Adipocyte (in vitro differentiated cells): ENCODE measurements at regions not wholly inside any gene's neighbourhood (a gene's known extent, or its start where the extent isn't known, plus 50 kb on each side); places are given as distances from the start of the nearest gene placed in this dataset.

Experiments
- DNase-seq: peaks from one replicate; pipeline ENCODE4 v3.0.0-alpha.2; 2015; ENCODE audit warnings: low read depth
- H3K27me3 ChIP-seq: replicated peaks from 2 replicates; pipeline ENCODE4 v1.7.0; 2013; ENCODE audit warnings: mild to moderate bottlenecking, low read length, moderate library complexity; ENCODE audit not compliant: control insufficient read depth, insufficient read depth
- H3K36me3 ChIP-seq: 2 replicates; pipeline ENCODE4 v1.7.0; 2013; ENCODE audit warnings: low read length, mild to moderate bottlenecking, moderate library complexity; ENCODE audit not compliant: control insufficient read depth, insufficient read depth, severe bottlenecking
- H3K4me1 ChIP-seq: 2 replicates; pipeline ENCODE4 v1.7.0; 2013; ENCODE audit warnings: mild to moderate bottlenecking, low read length, moderate library complexity; ENCODE audit not compliant: control insufficient read depth, insufficient read depth
- H3K4me3 ChIP-seq: 2 replicates; pipeline ENCODE4 v1.7.0; 2013; ENCODE audit warnings: mild to moderate bottlenecking, low read length, moderate library complexity
- H3K9ac ChIP-seq: 2 replicates; pipeline ENCODE4 v1.7.0; 2013; ENCODE audit warnings: mild to moderate bottlenecking, low read length, moderate library complexity
- H3K9me3 ChIP-seq: 2 replicates; pipeline ENCODE4 v1.7.0; 2013; ENCODE audit warnings: mild to moderate bottlenecking, low read length, moderate library complexity; ENCODE audit not compliant: control insufficient read depth

DNA sequence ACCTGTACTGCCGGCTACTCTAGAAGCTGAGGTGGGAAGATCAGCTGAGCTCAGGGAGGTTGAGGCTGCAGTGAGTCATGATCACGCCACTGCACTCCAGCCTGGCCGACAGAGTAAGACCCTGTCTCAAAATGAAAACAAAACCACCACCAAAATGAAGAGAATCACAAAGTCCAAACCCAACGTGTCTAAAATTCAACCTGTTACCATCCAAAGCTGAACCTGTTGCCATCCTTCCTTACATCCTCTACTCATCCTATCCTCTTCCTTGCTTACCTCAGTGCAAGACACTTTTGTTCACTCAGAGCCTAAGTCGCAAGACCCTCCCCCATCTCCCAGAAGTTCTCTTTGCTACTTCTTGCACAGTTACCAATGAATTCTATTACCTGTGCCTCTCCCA is 299.7 kb downstream of the ATP23 start:
- no peaks in the 10 kb centered on the region for H3K27me3 ChIP-seq
- no peak overlapping the region for H3K4me3 ChIP-seq
- no peak for DNase-seq
- H3K36me3 ChIP-seq, result no peaks in the 10 kb centered on the region
- H3K9ac ChIP-seq, result no peak overlapping the region
- no peaks in the 10 kb centered on the region for H3K4me1 ChIP-seq
- no peaks in the 10 kb centered on the region for H3K9me3 ChIP-seq

DNA sequence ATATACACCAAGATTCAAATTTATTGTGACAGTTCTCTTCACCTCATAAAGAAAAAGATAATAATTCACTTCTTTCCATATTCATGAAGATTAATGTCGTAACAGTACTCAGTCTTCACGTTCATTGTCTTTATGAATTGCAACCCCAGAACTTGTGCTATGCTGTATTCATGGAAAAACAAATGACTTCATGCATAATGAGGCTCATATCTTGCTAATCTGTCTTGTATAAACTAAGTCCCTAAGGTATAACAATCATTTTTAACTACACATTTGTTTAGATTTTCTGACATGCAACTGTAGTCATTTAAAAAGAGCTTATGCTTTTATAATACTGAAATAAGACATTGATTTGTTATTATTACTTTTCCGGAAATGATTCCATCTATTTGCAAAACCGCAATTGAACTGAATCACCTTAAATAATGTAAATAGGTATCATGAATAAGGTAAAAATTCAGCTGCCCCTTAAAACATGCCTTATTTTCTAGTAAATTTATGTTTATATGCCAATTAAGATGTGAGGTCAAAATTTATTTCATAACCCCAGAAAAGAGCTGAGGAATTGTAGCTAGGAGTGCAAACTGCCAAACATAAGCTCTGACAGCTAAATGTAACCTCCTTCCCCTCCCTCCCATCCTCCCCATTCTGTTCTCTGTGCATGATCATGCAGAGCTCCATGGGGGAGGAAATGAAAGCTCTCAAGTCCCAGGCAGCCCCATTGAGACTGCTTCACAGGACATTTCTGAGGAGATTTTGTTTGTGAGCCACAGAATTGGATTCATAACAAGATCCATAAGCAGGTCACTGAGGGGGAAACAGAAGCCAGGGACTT is 301.6 kb downstream of the ATP23 start:
- H3K4me1 ChIP-seq, result no peaks in the 10 kb centered on the region
- peak; percentile 60 for DNase-seq
- no peaks in the 10 kb centered on the region for H3K9me3 ChIP-seq
- no peaks in the 10 kb centered on the region for H3K27me3 ChIP-seq
- H3K4me3 ChIP-seq, result no peak overlapping the region
- H3K9ac ChIP-seq, result no peak overlapping the region
- H3K36me3 ChIP-seq, result no peaks in the 10 kb centered on the region

DNA sequence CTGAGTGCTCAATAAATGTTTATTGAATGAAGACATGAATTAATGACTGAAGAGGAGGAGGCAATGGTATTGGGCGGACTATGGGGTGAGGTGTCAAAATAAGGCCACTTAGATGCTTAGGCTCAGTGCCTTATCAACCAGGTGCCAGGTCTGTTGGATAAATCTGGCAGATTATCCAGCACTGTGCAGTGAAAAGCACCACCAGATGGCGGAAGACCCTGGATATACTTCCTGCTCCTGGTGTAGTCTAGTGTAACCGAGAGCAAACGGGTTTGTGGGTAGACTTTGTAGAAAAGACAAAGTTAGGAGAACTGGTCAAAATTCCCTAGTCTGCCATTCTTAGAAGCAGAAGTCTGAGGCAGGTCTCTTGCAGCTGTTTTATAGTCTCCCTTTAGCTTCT is 306.3 kb downstream of the ATP23 start:
- no peaks in the 10 kb centered on the region for H3K27me3 ChIP-seq
- no peak for DNase-seq
- H3K4me3 ChIP-seq, result no peak overlapping the region
- H3K9me3 ChIP-seq, result no peaks in the 10 kb centered on the region
- no peak overlapping the region for H3K9ac ChIP-seq
- H3K4me1 ChIP-seq, result no peaks in the 10 kb centered on the region
- H3K36me3 ChIP-seq, result no peaks in the 10 kb centered on the region

DNA sequence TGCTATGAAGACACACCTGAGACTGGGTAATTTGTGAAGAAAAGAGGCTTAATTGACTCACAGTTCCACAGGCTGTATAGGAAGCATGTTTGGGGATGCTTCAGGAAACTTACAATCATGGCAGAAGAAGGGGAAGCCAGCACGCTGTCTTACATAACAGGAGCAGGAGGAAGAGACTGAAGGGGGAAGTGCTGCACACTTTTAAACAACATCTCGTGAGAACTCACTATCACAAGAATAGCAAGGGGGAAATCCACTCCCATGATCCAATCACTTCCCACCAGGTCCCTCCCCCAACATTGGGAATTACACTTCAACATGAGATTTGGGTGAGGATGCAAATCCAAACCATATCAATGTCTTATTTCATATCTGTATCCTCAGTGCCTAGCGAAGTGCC is 307.2 kb downstream of the ATP23 start:
- no peaks in the 10 kb centered on the region for H3K27me3 ChIP-seq
- H3K4me1 ChIP-seq, result no peaks in the 10 kb centered on the region
- no peaks in the 10 kb centered on the region for H3K36me3 ChIP-seq
- no peak overlapping the region for H3K4me3 ChIP-seq
- no peak overlapping the region for H3K9ac ChIP-seq
- no peak for DNase-seq
- H3K9me3 ChIP-seq, result no peaks in the 10 kb centered on the region

DNA sequence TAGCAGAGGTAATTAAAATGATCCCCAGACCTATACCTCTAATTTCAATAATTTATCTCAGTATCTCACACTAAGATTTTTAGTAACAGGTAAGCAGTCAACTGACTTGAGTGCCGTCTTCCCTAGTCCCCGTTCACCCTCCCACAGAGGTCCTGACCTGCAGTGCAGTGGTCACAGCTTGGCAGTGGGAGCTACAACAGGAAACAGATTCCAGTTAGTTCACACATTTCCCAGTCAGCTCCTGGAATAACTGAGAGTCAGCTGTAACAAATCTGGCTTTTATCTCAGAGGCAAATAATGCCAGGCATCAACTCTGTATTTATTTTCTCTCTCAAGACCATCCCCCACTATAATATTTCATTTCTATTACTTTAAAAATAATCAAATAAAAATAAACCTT is 308.2 kb downstream of the ATP23 start:
- H3K9ac ChIP-seq, result no peak overlapping the region
- H3K4me1 ChIP-seq, result no peaks in the 10 kb centered on the region
- H3K36me3 ChIP-seq, result no peaks in the 10 kb centered on the region
- no peaks in the 10 kb centered on the region for H3K27me3 ChIP-seq
- DNase-seq, result no peak
- H3K4me3 ChIP-seq, result no peak overlapping the region
- no peaks in the 10 kb centered on the region for H3K9me3 ChIP-seq

DNA sequence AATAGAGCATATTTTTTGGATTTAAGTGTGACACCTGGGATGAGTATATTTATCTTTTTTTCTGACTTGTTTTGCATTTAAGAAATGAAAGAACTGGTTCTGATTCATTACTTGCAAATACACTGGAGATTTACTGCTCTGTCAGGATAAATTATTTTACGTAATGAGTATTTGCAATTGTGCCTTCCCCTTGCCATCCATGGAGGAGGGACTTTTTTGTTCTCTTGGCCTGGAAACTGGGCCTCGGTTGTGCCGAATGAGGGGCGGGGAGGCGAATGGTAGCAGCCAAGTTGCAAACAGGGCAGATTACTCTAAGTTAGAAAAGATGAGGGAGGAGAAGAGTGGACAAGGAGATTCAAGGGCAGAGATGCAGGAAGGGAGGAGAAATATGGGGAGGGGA is 308.7 kb downstream of the ATP23 start:
- no peaks in the 10 kb centered on the region for H3K27me3 ChIP-seq
- no peaks in the 10 kb centered on the region for H3K4me1 ChIP-seq
- H3K9me3 ChIP-seq, result no peaks in the 10 kb centered on the region
- H3K9ac ChIP-seq, result no peak overlapping the region
- DNase-seq, result no peak
- H3K4me3 ChIP-seq, result no peak overlapping the region
- no peaks in the 10 kb centered on the region for H3K36me3 ChIP-seq

DNA sequence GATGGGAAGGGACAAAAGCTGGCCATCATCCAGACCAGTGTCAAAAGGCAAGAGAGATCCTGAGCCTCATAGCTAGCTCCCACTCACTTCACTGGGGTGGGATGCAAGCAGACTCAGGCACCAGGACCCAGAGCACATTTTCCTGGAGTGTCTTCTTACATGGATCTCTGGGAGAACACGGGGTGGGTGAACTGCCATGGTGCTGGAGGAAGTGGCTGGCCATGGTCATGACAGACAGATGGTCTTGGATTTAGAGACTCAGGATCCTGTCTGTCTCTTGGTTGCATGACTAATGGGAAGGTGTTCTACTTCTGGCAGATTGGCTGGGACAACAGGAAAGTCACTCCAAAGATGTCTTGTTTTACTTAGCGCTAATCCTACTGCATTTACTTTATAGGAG is 311.5 kb downstream of the ATP23 start:
- H3K27me3 ChIP-seq, result no peaks in the 10 kb centered on the region
- peaks cover under 1% of the 10 kb centered on the region for H3K9me3 ChIP-seq
- no peaks in the 10 kb centered on the region for H3K36me3 ChIP-seq
- H3K4me3 ChIP-seq, result no peak overlapping the region
- DNase-seq, result no peak
- H3K4me1 ChIP-seq, result no peaks in the 10 kb centered on the region
- no peak overlapping the region for H3K9ac ChIP-seq

DNA sequence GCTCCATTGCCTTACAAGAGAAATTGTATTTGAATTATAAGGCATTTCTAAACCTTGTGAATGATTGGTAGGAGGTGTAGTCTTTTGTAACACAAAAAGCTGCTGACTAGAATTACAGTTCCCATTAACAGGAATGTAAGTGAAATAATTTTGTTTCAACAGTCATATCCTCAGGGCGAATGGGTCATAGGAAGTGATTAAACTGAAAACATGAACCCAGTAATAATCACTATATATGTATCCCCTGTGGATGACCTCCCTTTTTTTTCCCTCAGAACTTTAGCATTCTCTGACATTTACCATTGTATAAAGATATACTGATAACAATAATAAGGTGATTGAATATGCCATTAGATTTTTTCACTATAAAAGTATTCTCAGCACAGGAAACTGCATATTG is 312.3 kb downstream of the ATP23 start:
- Histone ChIP-seq H3K36me3 (no peaks in the 10 kb centered on the region), H3K4me3 (no peak overlapping the region), H3K4me1 (no peaks in the 10 kb centered on the region), H3K9me3 (peaks cover 4% of the 10 kb centered on the region), H3K9ac (no peak overlapping the region), H3K27me3 (no peaks in the 10 kb centered on the region)
- peak; percentile 6 for DNase-seq

DNA sequence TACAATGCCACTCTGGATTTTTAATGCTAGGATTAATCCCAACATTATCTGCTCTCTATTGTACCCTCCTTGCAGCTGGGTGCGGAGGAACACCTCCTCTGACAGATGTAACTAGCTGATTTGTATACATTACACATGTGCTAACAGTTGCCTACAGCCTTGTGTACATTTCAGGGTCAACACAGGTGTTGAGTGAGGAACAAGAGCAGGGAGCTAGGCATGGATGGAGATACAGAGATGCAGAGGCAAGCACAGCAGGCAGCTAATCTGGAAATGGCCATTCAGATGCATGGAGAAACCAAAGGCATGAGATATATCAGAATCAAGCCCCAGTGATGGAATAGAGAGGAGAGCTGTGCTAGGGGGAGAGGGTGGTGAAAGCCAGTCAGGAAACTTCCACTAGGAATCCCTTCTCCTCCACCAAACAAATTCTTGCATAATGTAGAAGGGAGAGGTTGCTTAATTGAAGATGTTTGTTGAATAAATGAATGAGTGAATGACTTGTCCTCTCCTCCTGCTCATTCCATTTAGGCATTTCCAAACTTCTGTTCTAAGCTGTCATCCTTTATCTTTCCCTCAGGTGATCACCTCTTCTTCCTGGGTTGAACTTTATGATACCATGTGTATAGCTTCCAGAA is 313.2 kb downstream of the ATP23 start:
- Histone ChIP-seq H3K27me3 (no peaks in the 10 kb centered on the region), H3K4me3 (no peak overlapping the region), H3K4me1 (no peaks in the 10 kb centered on the region), H3K36me3 (no peaks in the 10 kb centered on the region), H3K9me3 (peaks cover 4% of the 10 kb centered on the region), H3K9ac (no peak overlapping the region)
- DNase-seq, result no peak

DNA sequence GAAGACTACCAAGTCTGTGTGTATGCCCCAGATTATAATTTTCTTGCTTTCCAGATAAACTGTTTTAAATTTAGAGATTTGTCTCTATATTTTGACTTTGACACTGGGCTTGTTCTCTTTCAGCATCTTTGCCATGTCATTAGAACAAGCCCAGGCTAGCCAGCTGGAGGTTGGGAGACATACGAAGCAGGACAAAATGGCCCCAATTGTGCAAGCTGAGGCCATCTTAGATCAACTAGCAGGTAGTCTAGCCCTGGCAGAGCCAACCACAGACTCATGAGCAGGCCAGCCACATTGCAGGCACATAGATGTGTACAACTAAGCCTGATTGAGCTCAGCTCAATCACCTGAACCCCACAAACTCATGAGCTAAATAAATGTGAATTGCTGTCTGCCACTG is 321.4 kb downstream of the ATP23 start:
- H3K4me3 ChIP-seq, result no peak overlapping the region
- H3K9me3 ChIP-seq, result peaks cover 4% of the 10 kb centered on the region
- H3K9ac ChIP-seq, result no peak overlapping the region
- no peaks in the 10 kb centered on the region for H3K4me1 ChIP-seq
- no peaks in the 10 kb centered on the region for H3K36me3 ChIP-seq
- no peak for DNase-seq
- H3K27me3 ChIP-seq, result no peaks in the 10 kb centered on the region

DNA sequence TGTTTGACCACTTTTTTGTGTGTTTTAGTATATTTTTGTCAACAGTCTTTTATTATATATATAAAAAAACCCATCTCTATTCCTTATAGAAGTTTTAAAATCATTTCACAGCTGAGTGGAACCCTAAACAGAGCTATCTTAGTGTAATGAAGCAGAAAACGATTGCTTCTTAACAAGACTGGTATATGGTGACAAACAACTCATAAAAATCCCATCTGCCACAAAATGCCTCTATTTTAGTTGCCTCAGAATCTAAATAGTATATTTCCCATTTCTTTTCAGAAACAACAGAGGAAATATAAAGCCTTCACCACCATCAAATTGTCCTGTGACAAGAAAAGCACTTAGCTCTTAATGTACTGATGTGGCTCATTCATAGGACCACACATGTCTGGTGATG is 322.4 kb downstream of the ATP23 start:
- no peak overlapping the region for H3K9ac ChIP-seq
- H3K4me1 ChIP-seq, result no peaks in the 10 kb centered on the region
- H3K36me3 ChIP-seq, result no peaks in the 10 kb centered on the region
- DNase-seq, result no peak
- no peaks in the 10 kb centered on the region for H3K27me3 ChIP-seq
- H3K4me3 ChIP-seq, result no peak overlapping the region
- H3K9me3 ChIP-seq, result no peaks in the 10 kb centered on the region
